Panc1 (cell line): ENCODE measurements at regions not wholly inside any gene's neighbourhood (a gene's known extent, or its start where the extent isn't known, plus 50 kb on each side); places are given as distances from the start of the nearest gene placed in this dataset.

Source experiments
- ATAC-seq: fragments of 200-7000 bp; cut with Tn5 transposase; 2 replicates; pipeline ENCODE4 v1.9.1; 2020; ENCODE audit warnings: mild to moderate bottlenecking, moderate library complexity
- BruUV-seq: library from RNA; stranded (reverse); fragments of 400-500 nt; replicated peaks from 2 replicates; lab custom pipeline; 2021; lab: Mats Ljungman, UMichigan
- CTCF ChIA-PET: fragments of 300-600 bp; sonication (Branson Sonifier 250); formaldehyde crosslinking; loops from one replicate; lab custom pipeline; 2022; ENCODE audit warnings: antibody characterized with exemption; lab: Charles Lee
- POLR2A ChIA-PET: fragments of 300-600 bp; sonication (Branson Sonifier 250); formaldehyde crosslinking; loops from one replicate; lab custom pipeline; 2022; ENCODE audit warnings: antibody characterized with exemption; lab: Charles Lee
- DNase-seq: peaks from one replicate; pipeline ENCODE4 v3.0.0-alpha.2; 2010; ENCODE audit warnings: low read depth, low spot score
- H3K27ac ChIP-seq: 2 replicates; pipeline ENCODE4 v1.5.1; 2011; ENCODE audit warnings: mild to moderate bottlenecking, low read length, inconsistent platforms
- H3K27me3 ChIP-seq: fragments of 200-500 bp; sonication (Bioruptor generic); 2 replicates; pipeline ENCODE4 v1.6.0; 2014; ENCODE audit warnings: low read length, inconsistent platforms; ENCODE audit not compliant: control insufficient read depth, insufficient read depth
- H3K36me3 ChIP-seq: fragments of 200-500 bp; sonication (Bioruptor generic); 2 replicates; pipeline ENCODE4 v1.5.1; 2014; ENCODE audit warnings: inconsistent platforms, mild to moderate bottlenecking, low read length, moderate library complexity; ENCODE audit not compliant: control insufficient read depth, insufficient read depth
- H3K4me1 ChIP-seq: 2 replicates; pipeline ENCODE4 v1.5.1; 2011; ENCODE audit warnings: inconsistent platforms, mild to moderate bottlenecking, low read length, moderate library complexity; ENCODE audit not compliant: control insufficient read depth, insufficient read depth
- H3K4me3 ChIP-seq, 2 experiments: 2 replicates each; pipeline ENCODE4 v1.5.1; 2011 to 2012; ENCODE audit warnings: low read depth in 2 of 2, low read length in 2 of 2, mild to moderate bottlenecking in 2 of 2, inconsistent platforms in 1 of 2, moderate library complexity in 1 of 2
- H3K9me3 ChIP-seq: fragments of 200-500 bp; sonication (Bioruptor generic); 2 replicates; pipeline ENCODE4 v1.5.1; 2014; ENCODE audit warnings: low read depth, mild to moderate bottlenecking, inconsistent platforms, low read length, moderate library complexity; ENCODE audit not compliant: control insufficient read depth, insufficient read depth
- POLR2AphosphoS5 ChIP-seq: IDR thresholded peaks from 2 replicates; pipeline ENCODE4 v1.6.1; 2012; ENCODE audit warnings: mild to moderate bottlenecking, low read depth, low read length, moderate library complexity
- SIN3A ChIP-seq: IDR thresholded peaks from 2 replicates; pipeline ENCODE4 v1.6.1; 2012; ENCODE audit warnings: low read depth, mild to moderate bottlenecking, low read length, moderate library complexity, borderline replicate concordance; ENCODE audit not compliant: insufficient read depth
- TCF7L2 ChIP-seq: IDR thresholded peaks from 2 replicates; pipeline ENCODE4 v1.6.1; 2011; ENCODE audit warnings: mild to moderate bottlenecking, low read depth, low read length, inconsistent platforms
- in situ Hi-C: cut with HindIII; loops from 2 replicates; pipeline ENCODE4 v1.10.0; 2016; ENCODE audit warnings: low sequenced_read_pairs, low pct_unique_long_range_greater_than_20kb
- intact Hi-C: fragments of 100-400 bp; cut with micrococcal nuclease; formaldehyde crosslinking; loops from one replicate; pipeline ENCODE4 v1.10.0; 2022; ENCODE audit not compliant: unreplicated experiment
- TF ChIP-seq, protein P1 (sequence below), 2 experiments: IDR thresholded peaks; 2 replicates each; pipeline ENCODE4 v1.6.1; 2011 to 2012; ENCODE audit warnings: low read depth in 2 of 2, control low read depth in 1 of 2, low read length in 1 of 2, mild to moderate bottlenecking in 1 of 2, moderate library complexity in 1 of 2; ENCODE audit not compliant: insufficient read depth in 1 of 2
- TF ChIP-seq, protein P2 (sequence below): fragments of 450-650 bp; IDR thresholded peaks from 2 replicates; pipeline ENCODE4 v1.5.1; 2017; ENCODE audit warnings: mild to moderate bottlenecking

DNA sequence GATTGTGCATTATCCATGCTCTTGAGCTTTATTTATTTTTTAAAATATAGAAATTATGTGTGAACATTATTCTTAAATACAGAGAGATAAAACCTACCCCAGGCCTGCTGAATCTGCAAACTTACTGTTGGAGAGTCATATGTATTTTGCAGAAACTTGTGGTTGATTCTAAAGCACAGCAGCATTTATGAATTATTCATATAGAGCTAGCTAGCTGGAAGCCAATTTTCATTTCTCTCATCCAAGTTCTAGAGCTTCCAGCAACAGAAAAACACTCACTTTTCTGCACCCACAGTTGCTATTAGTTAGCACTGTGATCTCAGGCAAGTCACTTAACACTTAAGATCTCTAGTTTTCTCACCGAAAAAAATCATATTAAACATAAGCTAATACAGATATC is 479.5 kb upstream of the FAM47C start:
- BruUV-seq: no TSS peak
- Histone ChIP-seq H3K27me3 (no peaks in the 10 kb centered on the region), H3K27ac (no peak overlapping the region), H3K36me3 (no peaks in the 10 kb centered on the region), H3K4me1 (no peaks in the 10 kb centered on the region), H3K9me3 (no peaks in the 10 kb centered on the region), H3K4me3 (no peak overlapping the region)
- CTCF ChIA-PET: no interaction called here
- intact Hi-C loops: no loop called here
- POLR2A ChIA-PET: no interaction called here
- DNase-seq (no peak), ATAC-seq (no peak)
- TF ChIP-seq TCF7L2: no peak
- in situ Hi-C loops: no loop called here

DNA sequence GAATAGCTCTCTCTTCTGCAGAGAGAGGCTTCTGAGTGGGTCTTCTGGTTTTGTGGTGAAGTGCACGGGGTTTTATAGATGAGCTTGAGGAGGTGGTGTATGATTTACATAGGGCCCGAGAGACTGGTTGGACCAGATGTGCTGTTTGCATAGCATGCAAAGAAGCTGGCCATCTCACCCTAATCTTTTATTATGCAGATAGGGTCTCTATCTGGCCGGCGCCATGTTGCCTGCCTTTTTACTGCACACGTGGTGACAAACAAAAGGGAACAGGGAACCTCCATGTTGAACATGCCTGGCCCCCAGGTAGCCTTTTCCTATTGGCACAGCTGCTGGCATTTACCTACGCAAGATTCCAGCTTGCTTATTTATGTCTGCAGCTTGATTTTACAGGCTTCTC is 473.3 kb upstream of the FAM47C start:
- H3K4me3 ChIP-seq: no peak overlapping the region
- H3K9me3 ChIP-seq: no peaks in the 10 kb centered on the region
- intact Hi-C loops (no loop called here), in situ Hi-C loops (no loop called here)
- no TSS peak for BruUV-seq
- TF ChIP-seq TCF7L2: no peak
- TF ChIP-seq, protein P1, sequence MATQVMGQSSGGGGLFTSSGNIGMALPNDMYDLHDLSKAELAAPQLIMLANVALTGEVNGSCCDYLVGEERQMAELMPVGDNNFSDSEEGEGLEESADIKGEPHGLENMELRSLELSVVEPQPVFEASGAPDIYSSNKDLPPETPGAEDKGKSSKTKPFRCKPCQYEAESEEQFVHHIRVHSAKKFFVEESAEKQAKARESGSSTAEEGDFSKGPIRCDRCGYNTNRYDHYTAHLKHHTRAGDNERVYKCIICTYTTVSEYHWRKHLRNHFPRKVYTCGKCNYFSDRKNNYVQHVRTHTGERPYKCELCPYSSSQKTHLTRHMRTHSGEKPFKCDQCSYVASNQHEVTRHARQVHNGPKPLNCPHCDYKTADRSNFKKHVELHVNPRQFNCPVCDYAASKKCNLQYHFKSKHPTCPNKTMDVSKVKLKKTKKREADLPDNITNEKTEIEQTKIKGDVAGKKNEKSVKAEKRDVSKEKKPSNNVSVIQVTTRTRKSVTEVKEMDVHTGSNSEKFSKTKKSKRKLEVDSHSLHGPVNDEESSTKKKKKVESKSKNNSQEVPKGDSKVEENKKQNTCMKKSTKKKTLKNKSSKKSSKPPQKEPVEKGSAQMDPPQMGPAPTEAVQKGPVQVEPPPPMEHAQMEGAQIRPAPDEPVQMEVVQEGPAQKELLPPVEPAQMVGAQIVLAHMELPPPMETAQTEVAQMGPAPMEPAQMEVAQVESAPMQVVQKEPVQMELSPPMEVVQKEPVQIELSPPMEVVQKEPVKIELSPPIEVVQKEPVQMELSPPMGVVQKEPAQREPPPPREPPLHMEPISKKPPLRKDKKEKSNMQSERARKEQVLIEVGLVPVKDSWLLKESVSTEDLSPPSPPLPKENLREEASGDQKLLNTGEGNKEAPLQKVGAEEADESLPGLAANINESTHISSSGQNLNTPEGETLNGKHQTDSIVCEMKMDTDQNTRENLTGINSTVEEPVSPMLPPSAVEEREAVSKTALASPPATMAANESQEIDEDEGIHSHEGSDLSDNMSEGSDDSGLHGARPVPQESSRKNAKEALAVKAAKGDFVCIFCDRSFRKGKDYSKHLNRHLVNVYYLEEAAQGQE (IDR thresholded peaks at IDR 0.05; ENCODE audit: insufficient read depth in 1 of 2, low read depth in 2 of 2, low read length in 1 of 2): no peak
- TF ChIP-seq, protein P2, sequence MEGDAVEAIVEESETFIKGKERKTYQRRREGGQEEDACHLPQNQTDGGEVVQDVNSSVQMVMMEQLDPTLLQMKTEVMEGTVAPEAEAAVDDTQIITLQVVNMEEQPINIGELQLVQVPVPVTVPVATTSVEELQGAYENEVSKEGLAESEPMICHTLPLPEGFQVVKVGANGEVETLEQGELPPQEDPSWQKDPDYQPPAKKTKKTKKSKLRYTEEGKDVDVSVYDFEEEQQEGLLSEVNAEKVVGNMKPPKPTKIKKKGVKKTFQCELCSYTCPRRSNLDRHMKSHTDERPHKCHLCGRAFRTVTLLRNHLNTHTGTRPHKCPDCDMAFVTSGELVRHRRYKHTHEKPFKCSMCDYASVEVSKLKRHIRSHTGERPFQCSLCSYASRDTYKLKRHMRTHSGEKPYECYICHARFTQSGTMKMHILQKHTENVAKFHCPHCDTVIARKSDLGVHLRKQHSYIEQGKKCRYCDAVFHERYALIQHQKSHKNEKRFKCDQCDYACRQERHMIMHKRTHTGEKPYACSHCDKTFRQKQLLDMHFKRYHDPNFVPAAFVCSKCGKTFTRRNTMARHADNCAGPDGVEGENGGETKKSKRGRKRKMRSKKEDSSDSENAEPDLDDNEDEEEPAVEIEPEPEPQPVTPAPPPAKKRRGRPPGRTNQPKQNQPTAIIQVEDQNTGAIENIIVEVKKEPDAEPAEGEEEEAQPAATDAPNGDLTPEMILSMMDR: no peak
- TF ChIP-seq POLR2AphosphoS5: no peak
- TF ChIP-seq SIN3A: no peak
- no peak overlapping the region for H3K27ac ChIP-seq
- no peaks in the 10 kb centered on the region for H3K27me3 ChIP-seq
- DNase-seq (no peak), ATAC-seq (no peak)
- H3K36me3 ChIP-seq: no peaks in the 10 kb centered on the region
- CTCF ChIA-PET: no interaction called here
- no peaks in the 10 kb centered on the region for H3K4me1 ChIP-seq
- POLR2A ChIA-PET: no interaction called here

DNA sequence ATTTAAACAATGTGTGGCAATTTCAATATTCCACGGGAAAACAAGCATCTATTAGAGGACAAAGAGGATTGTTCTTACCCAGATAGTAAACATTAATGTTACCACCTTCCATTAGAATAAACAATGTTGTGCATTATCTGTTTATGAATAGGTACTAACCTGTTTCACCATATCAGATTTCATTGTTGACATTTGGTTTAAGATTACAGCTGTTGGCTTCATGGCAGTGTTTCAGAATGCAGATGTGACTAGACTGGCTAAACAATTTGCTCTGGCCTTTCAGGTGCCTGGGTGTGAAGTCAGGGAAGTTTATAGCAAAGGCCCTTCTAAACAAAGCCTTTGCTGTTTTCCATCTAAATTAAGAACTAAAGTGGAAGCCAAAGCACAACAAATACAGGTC is 464.7 kb upstream of the FAM47C start:
- H3K4me3 ChIP-seq: no peak overlapping the region
- TF ChIP-seq SIN3A: no peak
- TF ChIP-seq TCF7L2: no peak
- TF ChIP-seq, protein P2: no peak
- TF ChIP-seq, protein P1 (IDR thresholded peaks at IDR 0.05; ENCODE audit: insufficient read depth in 1 of 2, low read depth in 2 of 2, low read length in 1 of 2): no peak
- TF ChIP-seq POLR2AphosphoS5: no peak
- no peaks in the 10 kb centered on the region for H3K27me3 ChIP-seq
- H3K27ac ChIP-seq: no peak overlapping the region
- in situ Hi-C loops: no loop called here
- no TSS peak for BruUV-seq
- H3K4me1 ChIP-seq: no peaks in the 10 kb centered on the region
- intact Hi-C loops: no loop called here
- no peaks in the 10 kb centered on the region for H3K9me3 ChIP-seq
- DNase-seq: no peak
- CTCF ChIA-PET: no interaction called here
- ATAC-seq: no peak
- POLR2A ChIA-PET: no interaction called here
- H3K36me3 ChIP-seq: no peaks in the 10 kb centered on the region
